H9 (cell line): ENCODE measurements at regions not wholly inside any gene's neighbourhood (a gene's known extent, or its start where the extent isn't known, plus 50 kb on each side); places are given as distances from the start of the nearest gene placed in this dataset.

Experiments used
- DNase-seq: peaks from one replicate; pipeline ENCODE4 v3.0.0-alpha.2; 2017
- H2AFZ ChIP-seq: one replicate; pipeline ENCODE4 v1.6.1; 2013; ENCODE audit warnings: mild to moderate bottlenecking, low read length, control low read depth, moderate library complexity
- H2AK5ac ChIP-seq: 2 replicates; pipeline ENCODE4 v1.6.1; 2013; ENCODE audit warnings: low read length, control low read depth, mixed read lengths; ENCODE audit not compliant: insufficient read length
- H2BK120ac ChIP-seq: one replicate; pipeline ENCODE4 v1.6.1; 2013; ENCODE audit warnings: low read depth, mild to moderate bottlenecking, low read length, control low read depth, inconsistent platforms; ENCODE audit not compliant: poor library complexity, severe bottlenecking
- H2BK12ac ChIP-seq: 2 replicates; pipeline ENCODE4 v1.6.1; 2013; ENCODE audit warnings: low read length, control low read depth, mixed read lengths, low read depth; ENCODE audit not compliant: insufficient read length
- H2BK15ac ChIP-seq: 2 replicates; pipeline ENCODE4 v1.6.1; 2013; ENCODE audit warnings: low read depth, low read length, control low read depth
- H2BK20ac ChIP-seq: one replicate; pipeline ENCODE4 v1.6.1; 2013; ENCODE audit warnings: low read depth, mild to moderate bottlenecking, low read length, control low read depth, inconsistent platforms; ENCODE audit not compliant: poor library complexity, severe bottlenecking
- H2BK5ac ChIP-seq: 2 replicates; pipeline ENCODE4 v1.6.1; 2013; ENCODE audit warnings: low read length, control low read depth, mixed read lengths; ENCODE audit not compliant: insufficient read length
- H3K14ac ChIP-seq: 2 replicates; pipeline ENCODE4 v1.6.1; 2013; ENCODE audit warnings: low read length, control low read depth; ENCODE audit not compliant: insufficient read depth
- H3K18ac ChIP-seq: 2 replicates; pipeline ENCODE4 v1.6.1; 2013; ENCODE audit warnings: low read depth, mild to moderate bottlenecking, mixed read lengths, low read length, control low read depth; ENCODE audit not compliant: insufficient read length
- H3K23ac ChIP-seq: 2 replicates; pipeline ENCODE4 v1.6.1; 2013; ENCODE audit warnings: low read length, control low read depth, mixed read lengths, low read depth; ENCODE audit not compliant: insufficient read length
- H3K23me2 ChIP-seq: 2 replicates; pipeline ENCODE4 v1.6.1; 2013; ENCODE audit warnings: low read depth, mild to moderate bottlenecking, mixed read lengths, low read length, control low read depth; ENCODE audit not compliant: insufficient read length, poor library complexity, severe bottlenecking
- H3K27ac ChIP-seq: 2 replicates; pipeline ENCODE4 v1.5.1; 2013; ENCODE audit warnings: low read length, control low read depth, mixed read lengths, low read depth; ENCODE audit not compliant: insufficient read length
- H3K27me3 ChIP-seq: 2 replicates; pipeline ENCODE4 v1.6.1; 2013; ENCODE audit warnings: low read length, control low read depth, inconsistent platforms; ENCODE audit not compliant: insufficient read depth
- H3K4ac ChIP-seq: 2 replicates; pipeline ENCODE4 v1.6.1; 2013; ENCODE audit warnings: low read depth, mild to moderate bottlenecking, control low read depth, inconsistent platforms, low read length, moderate library complexity
- H3K4me1 ChIP-seq: 2 replicates; pipeline ENCODE4 v1.6.1; 2013; ENCODE audit warnings: low read length, control low read depth, inconsistent platforms; ENCODE audit not compliant: insufficient read depth
- H3K4me2 ChIP-seq: 2 replicates; pipeline ENCODE4 v1.6.1; 2013; ENCODE audit warnings: low read length, control low read depth, mixed read lengths; ENCODE audit not compliant: insufficient read length, insufficient read depth
- H3K56ac ChIP-seq: 2 replicates; pipeline ENCODE4 v1.6.1; 2013; ENCODE audit warnings: low read depth, mild to moderate bottlenecking, mixed read lengths, low read length, control low read depth; ENCODE audit not compliant: insufficient read length
- H3K79me1 ChIP-seq: 2 replicates; pipeline ENCODE4 v1.6.1; 2013; ENCODE audit warnings: low read depth, mild to moderate bottlenecking, moderate library complexity, low read length, control low read depth, inconsistent platforms; ENCODE audit not compliant: insufficient read depth, poor library complexity, severe bottlenecking
- H3K79me2 ChIP-seq: 2 replicates; pipeline ENCODE4 v1.6.1; 2013; ENCODE audit warnings: low read length, control low read depth, inconsistent platforms; ENCODE audit not compliant: insufficient read depth
- H3K9ac ChIP-seq: 2 replicates; pipeline ENCODE4 v1.6.1; 2013; ENCODE audit warnings: low read length, control low read depth, mixed read lengths; ENCODE audit not compliant: insufficient read length; ENCODE audit errors: extremely low read depth
- H3K9me3 ChIP-seq: one replicate; pipeline ENCODE4 v1.6.1; 2013; ENCODE audit warnings: low read depth, low read length, inconsistent platforms; ENCODE audit not compliant: control insufficient read depth
- H3T11ph ChIP-seq: one replicate; pipeline ENCODE4 v1.6.1; 2013; ENCODE audit warnings: mild to moderate bottlenecking, low read length, control low read depth, inconsistent platforms
- H4K20me1 ChIP-seq: one replicate; pipeline ENCODE4 v1.6.1; 2013; ENCODE audit not compliant: control insufficient read depth, insufficient read length, insufficient read depth
- H4K5ac ChIP-seq: 2 replicates; pipeline ENCODE4 v1.6.1; 2013; ENCODE audit warnings: low read depth, mild to moderate bottlenecking, mixed read lengths, low read length, control low read depth; ENCODE audit not compliant: insufficient read length
- H4K8ac ChIP-seq: replicated peaks from 2 replicates; pipeline ENCODE4 v1.6.1; 2013; ENCODE audit warnings: low read length, control low read depth, mixed read lengths, low read depth; ENCODE audit not compliant: insufficient read length
- H4K91ac ChIP-seq: 2 replicates; pipeline ENCODE4 v1.6.1; 2013; ENCODE audit warnings: low read depth, mild to moderate bottlenecking, moderate library complexity, mixed read lengths, low read length, control low read depth; ENCODE audit not compliant: insufficient read length
- H3K27ac Mint-ChIP-seq, 3 experiments: 2 replicates in 2 of 3; 3 replicates in 1 of 3; pipeline ENCODE4 v1.8.0; 2020 to 2021; ENCODE audit warnings: mixed read lengths in 3 of 3, mild to moderate bottlenecking in 1 of 3, moderate library complexity in 1 of 3
- H3K27me3 Mint-ChIP-seq: 2 replicates; pipeline ENCODE4 v1.8.0; 2021; ENCODE audit warnings: low read depth, mild to moderate bottlenecking, moderate library complexity, mixed read lengths
- H3K36me3 Mint-ChIP-seq, 3 experiments: 2 replicates in 2 of 3; 3 replicates in 1 of 3; pipeline ENCODE4 v1.8.0; 2020 to 2021; ENCODE audit warnings: low read depth in 3 of 3, mixed read lengths in 3 of 3; ENCODE audit not compliant: insufficient read depth in 1 of 3
- H3K4me1 Mint-ChIP-seq, 2 experiments: 2 replicates each; pipeline ENCODE4 v1.8.0; 2020; ENCODE audit warnings: mixed read lengths in 2 of 2
- H3K4me3 Mint-ChIP-seq, 2 experiments: 2 replicates in 1 of 2; 3 replicates in 1 of 2; pipeline ENCODE4 v1.8.0; 2020 to 2021; ENCODE audit warnings: mild to moderate bottlenecking in 2 of 2, mixed read lengths in 2 of 2, moderate library complexity in 1 of 2
- H3K9me3 Mint-ChIP-seq, 2 experiments: 2 replicates in 1 of 2; 3 replicates in 1 of 2; pipeline ENCODE4 v1.8.0; 2020; ENCODE audit warnings: mild to moderate bottlenecking in 2 of 2, mixed read lengths in 2 of 2, moderate library complexity in 1 of 2
- CTCF ChIP-seq: fragments of 200-600 bp; sonication (generic); conservative IDR thresholded peaks from 3 replicates; pipeline ENCODE4 v1.8.0; 2021; ENCODE audit warnings: antibody characterized with exemption, mild to moderate bottlenecking

- Mint-ChIP-seq H3K36me3 (peaks cover 3 to 8% (median 7%) of the 10 kb centered on the region in 3 experiments; a peak in 2 of 7 replicates), H3K27ac (no peak overlapping the region), H3K27me3 (no peaks in the 10 kb centered on the region), H3K9me3 (peaks cover 0 to 4% of the 10 kb centered on the region in 2 experiments; a peak in 2 of 5 replicates), H3K4me1 (peaks cover 40% of the 10 kb centered on the region in 2 experiments), H3K4me3 (no peak overlapping the region)
- DNase-seq, result no peak
- H2BK5ac ChIP-seq, result no peak overlapping the region
- H3K9ac ChIP-seq, result no peak overlapping the region
- peaks cover 13% of the 10 kb centered on the region; the same call in 1 of the 2 replicates for H3K4me1 ChIP-seq
- H3K4ac ChIP-seq, result no peak overlapping the region
- no peaks in the 10 kb centered on the region for H3K27me3 ChIP-seq
- no peak overlapping the region for H2BK20ac ChIP-seq
- no peak overlapping the region for H4K8ac ChIP-seq
- no peak overlapping the region for H2BK15ac ChIP-seq
- no peaks in the 10 kb centered on the region for H3K79me2 ChIP-seq
- H3K27ac ChIP-seq, result no peak overlapping the region
- no peaks in the 10 kb centered on the region for H3K9me3 ChIP-seq
- no peak overlapping the region for H2AFZ ChIP-seq
- no peak for TF ChIP-seq CTCF
- H3K56ac ChIP-seq, result no peak overlapping the region
- no peak overlapping the region for H2BK12ac ChIP-seq
- no peak overlapping the region for H3T11ph ChIP-seq
- H3K14ac ChIP-seq, result no peak overlapping the region
- H3K4me2 ChIP-seq, result no peak overlapping the region
- no peak overlapping the region for H3K23ac ChIP-seq
- H3K23me2 ChIP-seq, result no peaks in the 10 kb centered on the region
- H3K79me1 ChIP-seq, result no peaks in the 10 kb centered on the region
- H2AK5ac ChIP-seq, result no peak overlapping the region
- no peaks in the 10 kb centered on the region for H4K20me1 ChIP-seq
- H3K18ac ChIP-seq, result no peak overlapping the region
- no peak overlapping the region for H2BK120ac ChIP-seq
- H4K91ac ChIP-seq, result no peak overlapping the region
- no peak overlapping the region for H4K5ac ChIP-seq
These were observed 322.2 kb upstream of the SPHKAP start for GRCh38 chr2:228503731-228504130.
